HepG2 (cell line): ENCODE measurements at regions not wholly inside any gene's neighbourhood (a gene's known extent, or its start where the extent isn't known, plus 50 kb on each side); places are given as distances from the start of the nearest gene placed in this dataset.

Experiments
- ATF7-NPFF ChIP-seq: sonication (generic); formaldehyde crosslinking; IDR thresholded peaks from 2 replicates; pipeline ENCODE4 v1.8.1; 2023; ENCODE audit warnings: mild to moderate bottlenecking, low read depth, missing genetic modification reagents, moderate library complexity
- HNF4A ChIP-seq: sonication (generic); formaldehyde crosslinking; IDR thresholded peaks from 2 replicates; pipeline ENCODE4 v1.4.0; 2020; ENCODE audit warnings: missing genetic modification reagents
- HOXA9 ChIP-seq: sonication (generic); formaldehyde crosslinking; IDR thresholded peaks from 2 replicates; pipeline ENCODE4 v1.8.1; 2022; ENCODE audit warnings: missing genetic modification reagents, mild to moderate bottlenecking, moderate library complexity, borderline replicate concordance
- MAFG ChIP-seq: sonication (generic); formaldehyde crosslinking; IDR thresholded peaks from 2 replicates; pipeline ENCODE4 v1.5.1; 2020; ENCODE audit warnings: mild to moderate bottlenecking, missing genetic modification reagents
- PATZ1 ChIP-seq: sonication (generic); formaldehyde crosslinking; IDR thresholded peaks from 2 replicates; pipeline ENCODE4 v1.4.0; 2020; ENCODE audit warnings: missing genetic modification reagents
- RBM22 ChIP-seq: fragments of 200-400 bp; formaldehyde crosslinking; optimal IDR thresholded peaks from 2 replicates; pipeline ENCODE3; 2017; ENCODE audit warnings: mild to moderate bottlenecking, low read length, moderate library complexity
- REL ChIP-seq: sonication (generic); formaldehyde crosslinking; conservative IDR thresholded peaks from 2 replicates; pipeline ENCODE4 v1.8.0; 2022; ENCODE audit warnings: mild to moderate bottlenecking, missing genetic modification reagents, moderate library complexity
- RFXANK ChIP-seq: IDR thresholded peaks from 2 replicates; pipeline ENCODE4 v1.6.1; 2016
- SMARCC2 ChIP-seq: fragments of 450-650 bp; IDR thresholded peaks from 2 replicates; pipeline ENCODE4 v1.6.1; 2017; ENCODE audit warnings: antibody characterized with exemption, mild to moderate bottlenecking
- TEAD3 ChIP-seq: optimal IDR thresholded peaks from 2 replicates; pipeline ENCODE3; 2016; ENCODE audit warnings: borderline replicate concordance
- ZBED4 ChIP-seq: sonication (generic); formaldehyde crosslinking; IDR thresholded peaks from 2 replicates; pipeline ENCODE4 v1.4.0; 2020; ENCODE audit warnings: missing genetic modification reagents, borderline replicate concordance
- ZBTB26 ChIP-seq: IDR thresholded peaks from 2 replicates; pipeline ENCODE4 v1.6.1; 2016; ENCODE audit warnings: missing compliant biosample characterization, missing genetic modification reagents, borderline replicate concordance
- ZBTB38 ChIP-seq: sonication (generic); formaldehyde crosslinking; IDR thresholded peaks from 2 replicates; pipeline ENCODE4 v1.5.1; 2020; ENCODE audit warnings: mild to moderate bottlenecking, missing genetic modification reagents
- ZNF512B ChIP-seq: sonication (generic); formaldehyde crosslinking; IDR thresholded peaks from 2 replicates; pipeline ENCODE4 v1.5.1; 2020; ENCODE audit warnings: missing genetic modification reagents, mild to moderate bottlenecking, borderline replicate concordance
- ZNF577 ChIP-seq: sonication (generic); formaldehyde crosslinking; IDR thresholded peaks from 2 replicates; pipeline ENCODE4 v1.4.0; 2020; ENCODE audit warnings: mild to moderate bottlenecking, low read depth, missing genetic modification reagents, borderline replicate concordance
- ZNF614 ChIP-seq: IDR thresholded peaks from 2 replicates; pipeline ENCODE4 v1.6.1; 2018; ENCODE audit warnings: missing biosample characterization, missing genetic modification reagents, inconsistent platforms, borderline replicate concordance
- ZNF703 ChIP-seq: sonication (generic); formaldehyde crosslinking; IDR thresholded peaks from 2 replicates; pipeline ENCODE4 v1.5.1; 2020; ENCODE audit warnings: missing genetic modification reagents, mild to moderate bottlenecking, moderate library complexity, borderline replicate concordance

- TF ChIP-seq SMARCC2 (no peak), ATF7-NPFF (0 out of 2 replicates have a peak, but pooled peaks have one; percentile 65), RBM22 (peak; percentile 52), ZNF577 (CRISPR knock-in tag) (no peak), ZBTB38 (0 out of 2 replicates have a peak, but pooled peaks have one; percentile 36), ZNF703 (CRISPR knock-in tag) (no peak), ZNF512B (CRISPR knock-in tag) (0 out of 2 replicates have a peak, but pooled peaks have one; percentile 42), RFXANK (CRISPR knock-in tag) (no peak), ZBED4 (CRISPR knock-in tag) (peak; percentile 70; the same call in 1 of the 2 replicates), ZNF614 (CRISPR knock-in tag) (0 out of 2 replicates have a peak, but pooled peaks have one; percentile 64), TEAD3 (peak; percentile 39), REL (CRISPR knock-in tag) (peak; percentile 67; the same call in 1 of the 2 replicates), HOXA9 (no peak), ZBTB26 (CRISPR knock-in tag) (0 out of 2 replicates have a peak, but pooled peaks have one; percentile 68), PATZ1 (CRISPR knock-in tag) (peak; percentile 99), MAFG (CRISPR knock-in tag) (peak; percentile 98), HNF4A (CRISPR knock-in tag) (peak; percentile 79)
These were observed 96.4 kb upstream of the ZMIZ1 start (continued) for GRCh38 chr10:78972160-78972946.
